H1 (cell line): ENCODE measurements at regions not wholly inside any gene's neighbourhood (a gene's known extent, or its start where the extent isn't known, plus 50 kb on each side); places are given as distances from the start of the nearest gene placed in this dataset.

Source experiments
- CTCF ChIA-PET: fragments of 300-600 bp; sonication (Branson Sonifier 250); formaldehyde crosslinking; loops from one replicate; lab custom pipeline; 2021; ENCODE audit not compliant: partially characterized antibody; lab: Charles Lee
- POLR2A ChIA-PET: fragments of 300-600 bp; sonication (Branson Sonifier 250); formaldehyde crosslinking; loops from one replicate; lab custom pipeline; 2021; ENCODE audit warnings: inconsistent platforms; ENCODE audit not compliant: partially characterized antibody; lab: Charles Lee
- DNase-seq, 2 experiments: peaks; one replicate each; pipeline versions ENCODE4 v3.0.0 to v3.0.0-alpha.2; 2010 to 2022; ENCODE audit warnings: low spot score in 2 of 2, low read depth in 1 of 2, mixed read lengths in 1 of 2
- FAIRE-seq: peaks from 2 replicates; lab custom pipeline; 2011; peaks lifted over from hg19 to GRCh38; lab: Jason Lieb, UNC
- H2AFZ ChIP-seq: 2 replicates; pipeline ENCODE4 v1.8.1; 2012; ENCODE audit warnings: low read length, inconsistent platforms
- H2AK5ac ChIP-seq: 2 replicates; pipeline ENCODE4 v1.6.1; 2013; ENCODE audit warnings: low read depth, low read length
- H2BK120ac ChIP-seq: replicated peaks from 2 replicates; pipeline ENCODE3; 2013; ENCODE audit warnings: low read depth, low read length, inconsistent platforms
- H2BK12ac ChIP-seq: 2 replicates; pipeline ENCODE4 v1.6.1; 2013; ENCODE audit warnings: low read depth, low read length
- H2BK15ac ChIP-seq: 2 replicates; pipeline ENCODE4 v1.6.1; 2013; ENCODE audit warnings: low read length
- H2BK20ac ChIP-seq: 2 replicates; pipeline ENCODE4 v1.6.1; 2013; ENCODE audit warnings: low read length
- H2BK5ac ChIP-seq: 2 replicates; pipeline ENCODE4 v1.6.1; 2013; ENCODE audit warnings: low read depth, low read length
- H3K14ac ChIP-seq: 2 replicates; pipeline ENCODE4 v1.6.1; 2013; ENCODE audit warnings: inconsistent platforms; ENCODE audit not compliant: insufficient read length
- H3K18ac ChIP-seq: 2 replicates; pipeline ENCODE4 v1.6.1; 2013; ENCODE audit warnings: low read length; ENCODE audit errors: extremely low read depth
- H3K23ac ChIP-seq: 2 replicates; pipeline ENCODE4 v1.6.1; 2013; ENCODE audit warnings: inconsistent platforms; ENCODE audit not compliant: insufficient read length
- H3K23me2 ChIP-seq: 2 replicates; pipeline ENCODE4 v1.6.1; 2013; ENCODE audit warnings: low read depth, low read length
- H3K27ac ChIP-seq: 2 replicates; pipeline ENCODE4 v1.6.1; 2011; ENCODE audit warnings: low read depth, low read length, inconsistent platforms
- H3K27me3 ChIP-seq, 4 experiments: replicated peaks in 1 of 4; 1 replicate in 1 of 4; 2 replicates in 3 of 4; pipeline versions ENCODE4 v1.6.1 to v1.8.1; 2011 to 2013; ENCODE audit warnings: low read length in 3 of 4, mild to moderate bottlenecking in 3 of 4, inconsistent platforms in 2 of 4, mixed read lengths in 2 of 4, moderate library complexity in 1 of 4; ENCODE audit not compliant: control insufficient read depth in 3 of 4, insufficient read depth in 3 of 4; ENCODE audit errors: extremely low read depth in 1 of 4
- H3K36me3 ChIP-seq, 4 experiments: 2 replicates each; pipeline versions ENCODE4 v1.6.1 to v1.8.1; 2011 to 2013; ENCODE audit warnings: mild to moderate bottlenecking in 4 of 4, low read length in 3 of 4, moderate library complexity in 2 of 4, control low read depth in 1 of 4, inconsistent platforms in 1 of 4; ENCODE audit not compliant: insufficient read depth in 4 of 4, control insufficient read depth in 2 of 4
- H3K4ac ChIP-seq: replicated peaks from 2 replicates; pipeline ENCODE3; 2013; ENCODE audit warnings: low read length, low read depth, mixed read lengths, inconsistent platforms; ENCODE audit not compliant: insufficient read length
- H3K4me1 ChIP-seq, 4 experiments: replicated peaks in 1 of 4; 1 replicate in 1 of 4; 2 replicates in 3 of 4; pipeline versions ENCODE4 v1.6.1 to v1.8.1; 2011 to 2013; ENCODE audit warnings: low read length in 3 of 4, inconsistent platforms in 2 of 4, mixed read lengths in 1 of 4; ENCODE audit not compliant: insufficient read depth in 4 of 4, control insufficient read depth in 3 of 4
- H3K4me2 ChIP-seq, 2 experiments: 2 replicates each; pipeline versions ENCODE4 v1.6.1 to v1.8.1; 2011 to 2013; ENCODE audit warnings: low read depth in 2 of 2, low read length in 2 of 2, control low read depth in 1 of 2, inconsistent platforms in 1 of 2, mild to moderate bottlenecking in 1 of 2; ENCODE audit not compliant: insufficient read depth in 1 of 2
- H3K4me3 ChIP-seq, 4 experiments: fragments of 200-600, 300-600 bp in 1 of 4; sonication (generic), shearing (Covaris generic), sonication (Bioruptor Twin) in 1 of 4; 2 replicates each; pipeline versions ENCODE4 v1.5.1 to v1.8.1; 2011 to 2016; ENCODE audit warnings: low read length in 4 of 4, low read depth in 3 of 4, control low read depth in 2 of 4, inconsistent platforms in 2 of 4, mild to moderate bottlenecking in 2 of 4, mixed read lengths in 1 of 4, moderate library complexity in 1 of 4; ENCODE audit not compliant: insufficient read depth in 2 of 4; ENCODE audit errors: extremely low read depth in 1 of 4
- H3K56ac ChIP-seq: replicated peaks from 2 replicates; pipeline ENCODE3; 2013; ENCODE audit warnings: low read depth, mild to moderate bottlenecking, mixed read lengths, low read length, inconsistent platforms; ENCODE audit not compliant: insufficient read length
- H3K79me1 ChIP-seq: 2 replicates; pipeline ENCODE4 v1.6.1; 2013; ENCODE audit warnings: low read depth, low read length, control low read depth
- H3K79me2 ChIP-seq, 2 experiments: 2 replicates each; pipeline versions ENCODE4 v1.6.1 to v1.8.1; 2012 to 2013; ENCODE audit warnings: low read length in 2 of 2, mild to moderate bottlenecking in 2 of 2, inconsistent platforms in 1 of 2; ENCODE audit not compliant: insufficient read depth in 2 of 2, control insufficient read depth in 1 of 2
- H3K9ac ChIP-seq, 4 experiments: replicated peaks in 1 of 4; 1 replicate in 1 of 4; 2 replicates in 3 of 4; pipeline versions ENCODE4 v1.6.1 to v1.8.1; 2011 to 2013; ENCODE audit warnings: low read depth in 3 of 4, low read length in 3 of 4, control low read depth in 2 of 4, mild to moderate bottlenecking in 2 of 4, moderate library complexity in 2 of 4, inconsistent platforms in 1 of 4; ENCODE audit errors: extremely low read depth in 1 of 4
- H3K9me3 ChIP-seq, 2 experiments: 2 replicates each; pipeline versions ENCODE4 v1.6.1 to v1.8.1; 2012 to 2013; ENCODE audit warnings: mild to moderate bottlenecking in 2 of 2, moderate library complexity in 2 of 2, control low read depth in 1 of 2, inconsistent platforms in 1 of 2, low read depth in 1 of 2, low read length in 1 of 2, mixed read lengths in 1 of 2; ENCODE audit not compliant: insufficient read depth in 2 of 2
- H4K20me1 ChIP-seq, 2 experiments: replicated peaks in 1 of 2; 2 replicates each; pipeline versions ENCODE3 to v1.8.1; 2011 to 2013; ENCODE audit warnings: inconsistent platforms in 2 of 2, low read length in 2 of 2, mild to moderate bottlenecking in 1 of 2; ENCODE audit not compliant: insufficient read depth in 2 of 2, control insufficient read depth in 1 of 2
- H4K5ac ChIP-seq: 2 replicates; pipeline ENCODE4 v1.6.1; 2013; ENCODE audit warnings: low read length, low read depth, mixed read lengths, inconsistent platforms; ENCODE audit not compliant: insufficient read length
- H4K8ac ChIP-seq: 2 replicates; pipeline ENCODE4 v1.8.0; 2013; ENCODE audit warnings: mild to moderate bottlenecking, moderate library complexity, low read length, inconsistent platforms; ENCODE audit not compliant: insufficient read depth; ENCODE audit errors: extremely low read depth
- H4K91ac ChIP-seq: replicated peaks from 2 replicates; pipeline ENCODE3; 2013; ENCODE audit warnings: low read length, mixed read lengths, inconsistent platforms; ENCODE audit not compliant: insufficient read length
- EP300 ChIP-seq, 2 experiments: IDR thresholded peaks; 1 replicate in 1 of 2; 2 replicates in 1 of 2; pipeline ENCODE4 v1.6.1; 2011 to 2012; ENCODE audit warnings: low read depth in 2 of 2, low read length in 2 of 2, mild to moderate bottlenecking in 2 of 2, borderline replicate concordance in 1 of 2, inconsistent platforms in 1 of 2, moderate library complexity in 1 of 2
- GTF2F1 ChIP-seq: IDR thresholded peaks from 2 replicates; pipeline ENCODE4 v1.6.1; 2012; ENCODE audit warnings: low read depth, low read length, improper control_type of control experiment, borderline replicate concordance
- KDM5A ChIP-seq: fragments of 200-600 bp; IDR thresholded peaks from 2 replicates; pipeline ENCODE4 v1.7.1; 2012; ENCODE audit warnings: mild to moderate bottlenecking, low read length, inconsistent platforms, mixed read lengths
- NANOG ChIP-seq: IDR thresholded peaks from 2 replicates; pipeline ENCODE4 v1.6.1; 2011; ENCODE audit warnings: low read length, low read depth, mild to moderate bottlenecking, inconsistent platforms; ENCODE audit not compliant: insufficient read depth, poor library complexity, severe bottlenecking
- RFX5 ChIP-seq: IDR thresholded peaks from 2 replicates; pipeline ENCODE4 v1.6.1; 2011; ENCODE audit warnings: low read depth, low read length, improper control_type of control experiment, borderline replicate concordance
- SIRT6 ChIP-seq: IDR thresholded peaks from one replicate; pipeline ENCODE4 v1.7.1; 2012; ENCODE audit warnings: low read length, inconsistent platforms
- YY1 ChIP-seq: IDR thresholded peaks from 2 replicates; pipeline ENCODE4 v1.6.1; 2011; ENCODE audit warnings: low read depth, mild to moderate bottlenecking, low read length
- WGBS, 2 experiments: shearing (Covaris generic) in 1 of 2; methylation state at CpG; one replicate each; pipeline versions ENCODE4 v1.1.6 to v1.1.7; 2013 to 2015; ENCODE audit warnings: low lambda C conversion rate in 2 of 2, mixed read lengths in 2 of 2, inconsistent platforms in 1 of 2, low coverage in 1 of 2, missing lambda C conversion rate in 1 of 2; ENCODE audit not compliant: insufficient replicate concordance in 2 of 2, insufficient coverage in 1 of 2, insufficient read length in 1 of 2; ENCODE audit errors: extremely low coverage in 1 of 2, missing lambda C conversion rate in 1 of 2; 5-methylcytosine and 5-hydroxymethylcytosine counted together
- TF ChIP-seq, protein P1 (sequence below): IDR thresholded peaks from 2 replicates; pipeline ENCODE4 v1.6.1; 2012; ENCODE audit warnings: low read length, inconsistent platforms

DNA sequence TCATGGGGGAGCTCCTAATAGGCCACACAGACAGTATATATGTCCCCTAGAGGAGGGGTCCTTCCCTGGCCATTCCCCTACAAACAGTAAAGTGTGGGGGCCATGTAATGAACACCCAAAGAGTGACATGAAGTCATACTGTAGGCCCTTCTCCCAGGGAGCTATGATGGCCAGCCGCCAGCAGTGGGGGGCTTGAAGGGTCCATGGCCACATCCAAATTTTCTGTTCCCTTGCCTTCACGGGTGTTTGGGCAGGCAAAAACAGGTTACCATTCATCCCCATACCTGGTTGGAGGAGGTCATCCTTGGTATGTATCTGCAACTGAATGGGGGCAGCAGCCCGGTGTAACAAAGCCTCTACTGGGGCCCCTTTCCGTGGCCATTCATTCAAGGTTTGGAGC, 2118.0 kb downstream of the LRRC4C start:
- H3K23me2 ChIP-seq, result no peaks in the 10 kb centered on the region

More for the DNA sequence above, 2118.0 kb downstream of the LRRC4C start:
- no peak overlapping the region for H3K4me3 ChIP-seq
- H3K27me3 ChIP-seq, result no peaks in the 10 kb centered on the region
- no peak overlapping the region for H2BK5ac ChIP-seq
- H4K8ac ChIP-seq, result no peak overlapping the region
- H3K9me3 ChIP-seq, result peaks cover 13 to 20% of the 10 kb centered on the region in 2 experiments
- DNase-seq, result no peak
- no peak overlapping the region for H2BK15ac ChIP-seq
- H3K79me1 ChIP-seq, result no peaks in the 10 kb centered on the region
- H2BK20ac ChIP-seq, result no peak overlapping the region
- ChIA-PET POLR2A (no interaction called here), CTCF (no interaction called here)
- no peak overlapping the region for H3K4ac ChIP-seq
- H4K5ac ChIP-seq, result no peak overlapping the region
- H3K4me2 ChIP-seq, result no peak overlapping the region
- no peak overlapping the region for H2BK120ac ChIP-seq
- no peak overlapping the region for H3K27ac ChIP-seq
- no peaks in the 10 kb centered on the region for H4K20me1 ChIP-seq
- H2AK5ac ChIP-seq, result no peak overlapping the region
- TF ChIP-seq SIRT6, result no peak
- TF ChIP-seq KDM5A, result no peak
- TF ChIP-seq YY1, result no peak
- no peak for TF ChIP-seq NANOG
- no peak for TF ChIP-seq EP300 (IDR thresholded peaks at IDR 0.05; ENCODE audit: borderline replicate concordance in 1 of 2, low read depth in 2 of 2, low read length in 2 of 2)
- TF ChIP-seq RFX5, result no peak
- TF ChIP-seq, protein P1, sequence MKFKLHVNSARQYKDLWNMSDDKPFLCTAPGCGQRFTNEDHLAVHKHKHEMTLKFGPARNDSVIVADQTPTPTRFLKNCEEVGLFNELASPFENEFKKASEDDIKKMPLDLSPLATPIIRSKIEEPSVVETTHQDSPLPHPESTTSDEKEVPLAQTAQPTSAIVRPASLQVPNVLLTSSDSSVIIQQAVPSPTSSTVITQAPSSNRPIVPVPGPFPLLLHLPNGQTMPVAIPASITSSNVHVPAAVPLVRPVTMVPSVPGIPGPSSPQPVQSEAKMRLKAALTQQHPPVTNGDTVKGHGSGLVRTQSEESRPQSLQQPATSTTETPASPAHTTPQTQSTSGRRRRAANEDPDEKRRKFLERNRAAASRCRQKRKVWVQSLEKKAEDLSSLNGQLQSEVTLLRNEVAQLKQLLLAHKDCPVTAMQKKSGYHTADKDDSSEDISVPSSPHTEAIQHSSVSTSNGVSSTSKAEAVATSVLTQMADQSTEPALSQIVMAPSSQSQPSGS, result no peak
- TF ChIP-seq GTF2F1, result no peak
- TF ChIP-seq, all 59 proteins: peak for 0
- no peak overlapping the region for H3K14ac ChIP-seq
- FAIRE-seq, result no peak
- 95% methylated on average over 4 of the region's 4 CpGs; no CpG with 5 or more reads in 1 of the 2 experiments for WGBS, 2 experiments
- H3K4me1 ChIP-seq, result peaks cover 0 to 6% (median 0%) of the 10 kb centered on the region in 4 experiments; a peak in 2 of 7 replicates
- H3K79me2 ChIP-seq, result no peaks in the 10 kb centered on the region
- H2AFZ ChIP-seq, result no peak overlapping the region
- H3K36me3 ChIP-seq, result no peaks in the 10 kb centered on the region; a peak in 2 of 8 replicates
- H2BK12ac ChIP-seq, result no peak overlapping the region
- no peak overlapping the region for H3K23ac ChIP-seq
- no peak overlapping the region for H3K18ac ChIP-seq
- no peak overlapping the region for H3K9ac ChIP-seq
- H3K56ac ChIP-seq, result no peak overlapping the region
- no peak overlapping the region for H4K91ac ChIP-seq
